C4-2B (cell line): ENCODE measurements at regions not wholly inside any gene's neighbourhood (a gene's known extent, or its start where the extent isn't known, plus 50 kb on each side); places are given as distances from the start of the nearest gene placed in this dataset.
"Not testable (repeated sequence)": the region's sequence is repeated elsewhere in the genome, so short reads cannot be mapped to it uniquely, and the experiment has no call there.

Experiments
- H3K27ac ChIP-seq: fragments of 450-650 bp; 2 replicates; pipeline ENCODE4 v1.5.1; 2017
- CTCF ChIP-seq: fragments of 450-650 bp; conservative IDR thresholded peaks from 2 replicates; pipeline ENCODE4 v1.5.1; 2017; ENCODE audit warnings: mild to moderate bottlenecking
- ZFX ChIP-seq: fragments of 450-650 bp; IDR thresholded peaks from 2 replicates; pipeline ENCODE4 v1.6.1; 2017

DNA sequence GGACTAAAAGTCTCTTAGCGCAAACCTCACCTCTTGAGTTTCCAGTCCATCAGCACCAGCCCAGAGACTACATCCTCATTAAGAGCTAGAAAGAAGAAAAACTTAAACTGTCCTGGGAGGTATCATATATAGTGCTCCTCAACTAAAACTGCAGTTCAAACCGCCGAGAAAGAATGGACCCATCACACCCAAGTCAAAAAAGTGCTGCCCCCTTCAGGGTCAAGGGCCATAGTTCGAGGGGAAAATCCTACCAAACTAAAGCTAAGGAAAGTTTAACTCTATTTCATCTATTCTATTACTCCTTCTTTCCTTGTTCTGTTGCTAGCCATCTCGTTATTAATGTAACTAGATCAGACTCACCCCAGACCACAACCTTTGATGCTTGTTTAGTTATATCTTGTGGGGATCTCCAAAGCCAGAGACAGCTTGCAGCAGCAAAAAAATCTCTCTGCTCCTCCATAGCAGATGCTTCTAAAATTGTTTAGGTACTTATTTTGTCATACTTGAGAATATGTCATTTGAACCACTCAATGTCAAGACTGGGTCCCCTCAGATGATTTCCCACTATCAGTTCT is 134.5 kb upstream of the RMP24 start:
- TF ChIP-seq CTCF (no peak), ZFX (no peak)
- no peak overlapping the region for H3K27ac ChIP-seq

- H3K27ac ChIP-seq = no peak overlapping the region
- TF ChIP-seq CTCF (no peak), ZFX (no peak)
These were observed 131.2 kb upstream of the RMP24 start for GRCh38 chr18:35841283-35841682.

GRCh38 chr18:35842536-35842935 is 129.9 kb upstream of the RMP24 start:
- TF ChIP-seq CTCF (no peak), ZFX (no peak)
- H3K27ac ChIP-seq = no peak overlapping the region

GRCh38 chr18:35848321-35848720 is 124.2 kb upstream of the RMP24 start:
- H3K27ac ChIP-seq = not testable (repeated sequence)

DNA sequence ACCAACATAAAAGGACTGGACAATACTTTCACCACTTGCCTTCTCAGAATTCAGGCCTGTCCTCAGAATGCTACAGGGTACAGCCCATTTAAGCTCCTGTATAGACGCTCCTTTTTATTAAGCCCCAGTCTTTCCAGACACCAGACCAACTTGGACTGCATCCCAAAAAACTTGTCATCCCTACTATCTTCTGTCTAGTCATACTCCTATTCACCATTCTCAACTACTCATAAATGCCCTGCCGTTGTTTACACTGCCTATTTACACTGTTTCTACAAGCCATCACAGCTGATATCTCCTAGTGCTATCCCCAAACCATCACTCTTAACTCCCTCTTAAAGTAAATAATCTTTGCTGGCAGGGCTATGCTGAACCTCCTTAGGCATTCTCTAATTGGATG is 123.2 kb upstream of the RMP24 start:
- H3K27ac ChIP-seq = not testable (repeated sequence)

- H3K27ac ChIP-seq = no peak overlapping the region
- TF ChIP-seq CTCF (no peak), ZFX (no peak)
These were observed 121.1 kb upstream of the RMP24 start for GRCh38 chr18:35851286-35851970.

DNA sequence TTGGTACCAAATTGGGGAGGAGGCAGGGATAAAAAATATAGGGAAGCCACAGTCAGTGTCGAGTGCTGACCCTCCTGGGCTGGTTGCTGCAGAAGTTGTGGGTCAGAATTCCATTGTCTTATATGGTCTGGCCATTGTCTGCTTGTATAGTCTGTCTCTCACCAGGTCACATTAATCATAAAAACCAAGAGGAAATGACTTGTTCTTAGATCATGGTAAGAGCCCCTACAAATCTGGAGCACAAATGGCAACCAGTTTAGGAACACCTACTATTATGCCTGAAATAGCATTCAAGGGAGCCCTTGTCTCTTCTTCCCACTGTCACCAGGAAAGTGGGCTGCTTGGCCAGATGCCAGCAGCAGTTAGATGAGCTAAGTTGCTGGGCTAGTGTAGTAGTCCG is 119.7 kb upstream of the RMP24 start:
- TF ChIP-seq ZFX (no peak), CTCF (no peak)
- no peak overlapping the region for H3K27ac ChIP-seq

- TF ChIP-seq ZFX (no peak), CTCF (no peak)
- H3K27ac ChIP-seq = no peak overlapping the region
These were observed 118.4 kb upstream of the RMP24 start for GRCh38 chr18:35854095-35854494.
